GM23248 (cell line): ENCODE measurements at regions not wholly inside any gene's neighbourhood (a gene's known extent, or its start where the extent isn't known, plus 50 kb on each side); places are given as distances from the start of the nearest gene placed in this dataset.
"Not testable (repeated sequence)": the region's sequence is repeated elsewhere in the genome, so short reads cannot be mapped to it uniquely, and the experiment has no call there.

ENCODE experiments used
- DNase-seq: peaks from one replicate; pipeline ENCODE4 v3.0.0-alpha.2; 2015
- H2AFZ ChIP-seq: fragments of 200-600 bp; sonication (generic); 2 replicates; pipeline ENCODE4 v1.6.1; 2016; ENCODE audit warnings: antibody characterized with exemption
- H3F3A ChIP-seq: fragments of 200-600 bp; sonication (generic); 2 replicates; pipeline ENCODE4 v1.6.1; 2016; ENCODE audit warnings: mild to moderate bottlenecking, antibody characterized with exemption, mixed run types; ENCODE audit not compliant: insufficient read depth
- H3K27ac ChIP-seq: fragments of 200-600 bp; sonication (generic); 2 replicates; pipeline ENCODE4 v1.5.1; 2016; ENCODE audit warnings: mild to moderate bottlenecking
- H3K27me3 ChIP-seq: fragments of 200-600 bp; sonication (generic); replicated peaks from 2 replicates; pipeline ENCODE4 v1.6.1; 2016; ENCODE audit warnings: mild to moderate bottlenecking; ENCODE audit not compliant: insufficient read depth
- H3K36me3 ChIP-seq: fragments of 200-600 bp; sonication (generic); 2 replicates; pipeline ENCODE4 v1.6.1; 2016; ENCODE audit warnings: low read depth, mild to moderate bottlenecking
- H3K4me1 ChIP-seq: fragments of 200-600 bp; sonication (generic); 2 replicates; pipeline ENCODE4 v1.6.1; 2016; ENCODE audit warnings: mild to moderate bottlenecking; ENCODE audit not compliant: insufficient read depth
- H3K4me2 ChIP-seq: fragments of 200-600 bp; sonication (generic); one replicate; pipeline ENCODE4 v1.6.1; 2016; ENCODE audit warnings: mild to moderate bottlenecking; ENCODE audit not compliant: unreplicated experiment
- H3K4me3 ChIP-seq: fragments of 200-600 bp; sonication (generic); 2 replicates; pipeline ENCODE4 v1.5.1; 2016; ENCODE audit warnings: mild to moderate bottlenecking
- H3K79me2 ChIP-seq: fragments of 200-600 bp; sonication (generic); 2 replicates; pipeline ENCODE4 v1.6.1; 2016; ENCODE audit warnings: mild to moderate bottlenecking; ENCODE audit not compliant: insufficient read depth
- H3K9ac ChIP-seq: fragments of 200-600 bp; sonication (generic); 2 replicates; pipeline ENCODE4 v1.6.1; 2016; ENCODE audit warnings: mild to moderate bottlenecking
- H3K9me2 ChIP-seq: fragments of 200-600 bp; sonication (generic); 2 replicates; pipeline ENCODE4 v1.6.1; 2016; ENCODE audit warnings: mixed run types, mild to moderate bottlenecking, moderate library complexity; ENCODE audit not compliant: insufficient read depth
- H3K9me3 ChIP-seq: fragments of 200-600 bp; sonication (generic); one replicate; pipeline ENCODE4 v1.6.1; 2017; ENCODE audit warnings: low read depth
- H4K20me1 ChIP-seq: fragments of 200-600 bp; sonication (generic); 2 replicates; pipeline ENCODE4 v1.6.0; 2016; ENCODE audit not compliant: insufficient read depth
- EZH2 ChIP-seq: fragments of 200-600 bp; sonication (generic); IDR thresholded peaks from 2 replicates; pipeline ENCODE4 v1.6.1; 2018; ENCODE audit warnings: antibody characterized with exemption, mild to moderate bottlenecking; ENCODE audit not compliant: insufficient read depth, poor library complexity, severe bottlenecking
- EZH2phosphoT487 ChIP-seq: fragments of 200-600 bp; sonication (generic); IDR thresholded peaks from 2 replicates; pipeline ENCODE4 v1.6.1; 2018; ENCODE audit warnings: antibody characterized with exemption, moderate library complexity, mild to moderate bottlenecking, low read depth; ENCODE audit not compliant: insufficient read depth
- WGBS, 2 experiments: methylation state at CpG; one replicate each; pipeline ENCODE4 v1.1.6; 2015 to 2017; ENCODE audit warnings: low lambda C conversion rate in 2 of 2, low coverage in 1 of 2; ENCODE audit errors: missing lambda C conversion rate in 2 of 2; 5-methylcytosine and 5-hydroxymethylcytosine counted together
- in situ Hi-C: fragments of 300-500 bp; cut with MboI; formaldehyde crosslinking; loops from 2 replicates; pipeline ENCODE4 v1.15.0; 2020

DNA sequence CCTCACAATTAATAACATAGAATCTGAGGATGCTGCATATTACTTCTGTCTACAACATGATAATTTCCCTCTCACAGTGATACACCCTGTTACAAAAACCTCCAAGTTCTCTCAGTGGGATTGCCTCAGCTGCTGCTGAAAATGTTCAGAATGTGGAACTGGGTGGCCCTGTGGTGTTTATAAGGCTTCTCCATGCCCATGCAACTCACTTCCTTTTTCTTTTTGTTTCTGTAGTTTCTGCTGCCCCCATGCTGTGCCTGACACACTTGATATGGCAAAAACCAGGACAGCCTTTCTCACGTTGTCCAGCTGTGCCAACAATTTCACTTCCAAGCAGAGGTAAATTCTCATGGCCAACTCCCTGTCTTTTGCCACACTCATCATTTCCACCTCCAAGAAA lies 206.2 kb downstream of the RPIA start:
- Histone ChIP-seq H2AFZ (no peak overlapping the region), H3K27ac (no peak overlapping the region), H3K9me3 (no peaks in the 10 kb centered on the region), H3K4me1 (no peaks in the 10 kb centered on the region), H4K20me1 (no peaks in the 10 kb centered on the region), H3K9me2 (no peaks in the 10 kb centered on the region), H3K9ac (no peak overlapping the region), H3K27me3 (peaks cover 13% of the 10 kb centered on the region), H3K4me3 (no peak overlapping the region), H3K36me3 (no peaks in the 10 kb centered on the region), H3F3A (no peaks in the 10 kb centered on the region), H3K4me2 (no peak overlapping the region), H3K79me2 (no peaks in the 10 kb centered on the region)
- 0% methylated on average over 1 of the region's 1 CpG for WGBS, 2 experiments
- in situ Hi-C loops: no loop called here
- TF ChIP-seq EZH2: no peak
- TF ChIP-seq EZH2phosphoT487: no peak
- DNase-seq: no peak

DNA sequence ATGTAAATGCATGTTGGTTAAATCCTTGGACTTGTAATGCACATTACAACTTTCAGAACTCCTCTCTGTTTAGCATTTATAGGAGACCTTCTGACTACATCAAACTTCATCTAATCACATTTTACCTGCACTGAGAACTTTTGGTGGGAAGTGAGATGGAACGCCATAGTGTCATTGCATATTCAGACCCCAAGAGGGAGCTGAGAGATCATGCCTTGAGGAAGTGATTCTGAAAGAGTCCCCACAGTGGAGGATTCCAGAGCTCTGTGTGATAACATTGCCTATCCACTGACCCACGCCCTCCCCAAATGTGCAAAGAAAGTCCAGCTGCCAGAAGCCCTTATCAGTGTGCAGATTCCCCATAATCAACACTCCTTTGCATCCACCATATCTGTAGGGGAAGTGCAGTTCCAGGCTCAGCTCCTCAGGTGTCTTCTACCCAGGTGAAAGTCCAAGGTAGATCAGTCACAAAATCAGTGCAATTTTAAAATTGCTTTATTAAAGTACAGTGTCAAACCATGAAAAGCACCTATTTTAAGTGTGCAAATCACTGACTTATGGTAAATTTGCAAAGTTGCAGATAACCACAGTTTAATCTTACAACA lies 212.4 kb downstream of the RPIA start:
- Histone ChIP-seq H3K4me3 (no peak overlapping the region), H3K27me3 (peaks cover 15% of the 10 kb centered on the region), H3K36me3 (no peaks in the 10 kb centered on the region), H3K4me2 (no peak overlapping the region), H3F3A (no peaks in the 10 kb centered on the region), H3K9me3 (no peaks in the 10 kb centered on the region), H3K4me1 (no peaks in the 10 kb centered on the region), H3K9me2 (no peaks in the 10 kb centered on the region), H4K20me1 (no peaks in the 10 kb centered on the region), H3K27ac (no peak overlapping the region), H3K9ac (no peak overlapping the region), H2AFZ (no peak overlapping the region), H3K79me2 (no peaks in the 10 kb centered on the region)
- DNase-seq: peak; percentile 58
- TF ChIP-seq EZH2: no peak
- TF ChIP-seq EZH2phosphoT487: no peak
- in situ Hi-C loops: no loop called here
- 2% methylated on average over 2 of the region's 2 CpGs for WGBS, 2 experiments

DNA sequence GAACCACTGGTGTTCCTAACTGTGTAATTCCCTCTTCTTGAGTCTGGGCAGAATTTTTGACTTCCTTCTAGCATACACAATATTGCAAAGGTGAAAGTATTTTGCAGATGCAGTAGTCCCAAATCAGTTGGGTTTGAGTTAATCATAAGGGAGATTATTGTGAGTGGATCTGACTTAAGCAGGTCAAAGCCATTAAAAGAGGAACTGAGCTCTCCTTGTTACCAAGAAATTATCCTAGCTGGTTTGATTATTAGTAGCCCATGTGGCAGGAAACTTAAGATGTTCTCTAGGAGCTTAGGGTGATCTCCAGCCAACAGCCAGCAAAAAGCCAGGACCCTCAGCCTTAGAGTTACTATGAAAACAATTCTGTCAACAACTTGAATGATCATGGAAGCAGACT lies 221.8 kb downstream of the RPIA start:
- Histone ChIP-seq H3K27me3 (0 out of 2 replicates have a peak, but pooled peaks cover 12% of the 10 kb centered on the region), H3K4me3 (no peak overlapping the region), H3K36me3 (no peaks in the 10 kb centered on the region)

DNA sequence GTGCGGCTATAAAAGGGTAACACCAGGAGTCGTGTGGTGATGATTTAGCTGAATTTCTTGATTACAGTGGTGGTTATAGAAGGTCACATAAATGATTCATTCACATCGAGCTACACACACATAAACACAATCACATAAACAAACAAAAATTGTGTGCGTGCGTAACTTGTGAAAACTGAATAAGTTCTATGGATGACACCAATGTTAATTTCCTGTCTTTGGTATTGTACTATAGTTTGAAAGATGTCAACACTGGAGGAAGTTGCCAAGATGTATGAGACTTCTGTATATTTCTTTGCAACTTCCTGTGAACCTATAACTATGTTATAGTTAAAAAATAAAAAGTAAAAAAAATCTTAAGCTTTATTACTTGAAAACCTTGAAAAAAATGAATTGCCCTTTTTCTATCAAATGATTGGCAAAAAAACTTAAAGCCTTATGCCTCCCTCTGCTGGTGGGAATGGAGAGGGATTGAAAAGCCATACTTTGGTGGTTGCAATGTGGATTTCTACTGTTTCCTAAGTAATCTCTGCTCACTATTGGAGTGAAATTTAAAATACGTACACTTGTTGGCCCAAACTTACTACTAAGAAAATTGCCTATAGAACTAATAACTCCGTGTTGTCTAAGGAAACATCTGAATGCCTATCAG lies 227.7 kb downstream of the RPIA start:
- Histone ChIP-seq H3K4me3 (no peak overlapping the region), H4K20me1 (no peaks in the 10 kb centered on the region), H3K9ac (no peak overlapping the region), H2AFZ (no peak overlapping the region), H3K9me3 (no peaks in the 10 kb centered on the region), H3K79me2 (no peaks in the 10 kb centered on the region), H3K27ac (no peak overlapping the region), H3K27me3 (peaks cover 16% of the 10 kb centered on the region), H3K36me3 (no peaks in the 10 kb centered on the region), H3K4me1 (no peaks in the 10 kb centered on the region), H3K9me2 (no peaks in the 10 kb centered on the region), H3F3A (no peaks in the 10 kb centered on the region), H3K4me2 (no peak overlapping the region)
- in situ Hi-C loops: no loop called here
- TF ChIP-seq EZH2: no peak
- no peak for TF ChIP-seq EZH2phosphoT487
- WGBS, 2 experiments: 46 to 50% methylated on average over 7 of the region's 7 CpGs
- peak; percentile 57 for DNase-seq

More for the DNA sequence above, 221.8 kb downstream of the RPIA start:
- no peaks in the 10 kb centered on the region for H3K79me2 ChIP-seq
- H2AFZ ChIP-seq: no peak overlapping the region
- no peaks in the 10 kb centered on the region for H3F3A ChIP-seq
- no peaks in the 10 kb centered on the region for H3K9me2 ChIP-seq
- no peak for DNase-seq
- no peaks in the 10 kb centered on the region for H3K9me3 ChIP-seq
- TF ChIP-seq EZH2: no peak
- no peak for TF ChIP-seq EZH2phosphoT487
- no peak overlapping the region for H3K9ac ChIP-seq
- no peaks in the 10 kb centered on the region for H4K20me1 ChIP-seq
- in situ Hi-C loops: no loop called here
- H3K4me1 ChIP-seq: no peaks in the 10 kb centered on the region
- H3K27ac ChIP-seq: no peak overlapping the region
- no peak overlapping the region for H3K4me2 ChIP-seq

DNA sequence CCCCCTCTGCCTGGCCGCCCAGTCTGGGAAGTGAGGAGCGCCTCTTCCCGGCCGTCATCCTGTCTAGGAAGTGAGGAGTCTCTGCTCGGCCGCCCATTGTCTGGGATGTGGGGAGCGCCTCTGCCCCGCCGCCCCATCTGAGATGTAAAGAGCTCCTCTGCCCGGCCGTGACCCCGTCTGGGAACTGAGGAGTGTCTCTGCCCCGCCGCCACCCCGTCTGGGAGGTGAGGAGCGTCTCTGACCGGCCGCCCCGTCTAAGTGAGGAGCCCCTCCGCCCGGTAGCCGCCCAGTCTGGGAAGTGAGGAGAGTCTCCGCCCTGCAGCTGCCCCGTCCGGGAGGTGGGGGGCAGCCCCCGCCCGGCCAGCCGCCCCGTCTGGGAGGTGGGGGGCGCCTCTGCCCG lies 228.9 kb downstream of the RPIA start:
- WGBS, 2 experiments: 77 to 100% methylated on average over 3 to 31 of the region's 31 CpGs
- H3K4me1 ChIP-seq, H4K20me1 ChIP-seq, H3F3A ChIP-seq, H3K79me2 ChIP-seq, H3K4me2 ChIP-seq, DNase-seq, H3K9me3 ChIP-seq, H3K9me2 ChIP-seq, H2AFZ ChIP-seq, H3K36me3 ChIP-seq, H3K4me3 ChIP-seq, H3K9ac ChIP-seq, in situ Hi-C loops, H3K27ac ChIP-seq: not testable (repeated sequence)
- peaks cover 18% of the 10 kb centered on the region for H3K27me3 ChIP-seq
